ENCODE measurements at regions not wholly inside any gene's neighbourhood (a gene's known extent, or its start where the extent isn't known, plus 50 kb on each side); places are given as distances from the start of the nearest gene placed in this dataset.

DNA sequence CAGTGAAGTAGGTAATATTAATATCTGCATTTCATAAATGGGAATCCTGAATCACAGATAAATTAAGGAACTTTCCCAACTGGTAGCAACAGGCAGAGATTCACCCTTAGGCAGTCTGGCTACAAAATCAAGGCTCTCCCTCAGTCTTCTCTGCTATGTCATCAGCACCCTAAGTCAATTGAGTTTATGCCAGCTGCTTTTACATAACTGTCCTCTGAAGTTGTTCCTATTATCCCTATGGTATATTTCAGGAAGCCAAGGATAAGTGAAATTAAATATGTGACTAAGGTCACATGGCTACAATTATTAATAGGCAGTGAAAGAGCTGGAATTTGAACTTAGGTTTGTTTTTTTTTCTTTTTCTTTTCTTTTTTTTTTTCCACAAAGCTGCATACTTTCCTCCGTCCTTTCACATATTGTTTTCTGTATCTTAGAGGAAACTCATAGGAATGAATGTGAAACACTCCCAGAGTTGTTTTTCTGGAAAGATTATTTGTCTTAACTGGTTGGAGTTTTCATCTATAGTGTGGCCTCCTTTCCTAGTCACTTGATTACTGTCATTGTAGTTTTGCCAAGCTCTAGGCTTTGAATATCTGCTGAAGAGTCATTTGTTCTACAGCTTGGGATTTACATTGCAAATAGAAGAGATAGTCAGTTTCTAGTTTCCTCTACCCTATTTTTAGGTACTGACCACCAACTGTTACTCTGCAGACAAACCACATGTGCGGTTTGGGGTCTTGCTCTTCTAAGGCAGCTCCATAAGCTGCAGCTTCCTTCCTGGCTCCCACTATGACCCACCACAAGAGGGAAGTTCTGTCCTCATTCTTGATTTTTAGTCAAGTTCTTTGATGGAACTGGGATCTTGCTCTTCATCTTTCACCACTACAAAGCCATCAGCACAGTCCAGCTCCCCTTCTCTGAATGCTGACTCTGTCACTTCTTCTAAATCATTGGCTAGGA is 338.0 kb upstream of the KIAA1217 start:
- DNase-seq (no peak), ATAC-seq (no peak)
- no peaks in the 10 kb centered on the region for H3K36me3 ChIP-seq (replicated peaks in 1 of 2; ENCODE audit: insufficient read depth in 1 of 2, low read depth in 2 of 2)
- no peaks in the 10 kb centered on the region for H3K9me3 ChIP-seq
- intact Hi-C loops (cut with DNase I): no loop called here
- H3K4me1 ChIP-seq: peaks cover 16% of the 10 kb centered on the region
- H3K27me3 ChIP-seq: no peaks in the 10 kb centered on the region
- H3K27ac ChIP-seq: no peak overlapping the region
- H3K4me3 ChIP-seq: no peak overlapping the region
- 52 to 76% methylated on average over 2 of the region's 2 CpGs for WGBS, 2 donors
- TF ChIP-seq POLR2A (IDR thresholded peaks at IDR 0.05): no peak
- TF ChIP-seq, protein P1, sequence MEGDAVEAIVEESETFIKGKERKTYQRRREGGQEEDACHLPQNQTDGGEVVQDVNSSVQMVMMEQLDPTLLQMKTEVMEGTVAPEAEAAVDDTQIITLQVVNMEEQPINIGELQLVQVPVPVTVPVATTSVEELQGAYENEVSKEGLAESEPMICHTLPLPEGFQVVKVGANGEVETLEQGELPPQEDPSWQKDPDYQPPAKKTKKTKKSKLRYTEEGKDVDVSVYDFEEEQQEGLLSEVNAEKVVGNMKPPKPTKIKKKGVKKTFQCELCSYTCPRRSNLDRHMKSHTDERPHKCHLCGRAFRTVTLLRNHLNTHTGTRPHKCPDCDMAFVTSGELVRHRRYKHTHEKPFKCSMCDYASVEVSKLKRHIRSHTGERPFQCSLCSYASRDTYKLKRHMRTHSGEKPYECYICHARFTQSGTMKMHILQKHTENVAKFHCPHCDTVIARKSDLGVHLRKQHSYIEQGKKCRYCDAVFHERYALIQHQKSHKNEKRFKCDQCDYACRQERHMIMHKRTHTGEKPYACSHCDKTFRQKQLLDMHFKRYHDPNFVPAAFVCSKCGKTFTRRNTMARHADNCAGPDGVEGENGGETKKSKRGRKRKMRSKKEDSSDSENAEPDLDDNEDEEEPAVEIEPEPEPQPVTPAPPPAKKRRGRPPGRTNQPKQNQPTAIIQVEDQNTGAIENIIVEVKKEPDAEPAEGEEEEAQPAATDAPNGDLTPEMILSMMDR (IDR thresholded peaks at IDR 0.05): no peak

DNA sequence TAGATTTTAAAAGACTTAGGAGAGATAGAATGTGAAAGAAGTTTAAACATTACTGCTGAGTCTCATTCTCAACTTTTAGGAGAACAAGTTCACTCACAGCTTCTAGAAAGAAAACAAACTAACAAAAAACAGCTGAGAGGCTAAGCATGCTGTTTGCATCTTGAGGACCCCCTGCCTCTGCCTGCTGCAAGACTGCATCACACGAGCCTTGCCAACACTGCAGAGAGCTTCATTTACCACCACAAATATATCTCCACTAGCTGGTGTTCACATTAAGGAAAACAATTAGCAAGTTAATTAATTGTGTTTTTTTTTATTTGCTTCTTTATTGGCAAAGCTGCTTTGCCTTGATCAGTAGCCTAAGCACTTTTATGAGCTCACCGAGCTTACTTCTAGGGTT is 336.6 kb upstream of the KIAA1217 start:
- 77 to 78% methylated on average over 2 of the region's 2 CpGs for WGBS, 2 donors
- Histone ChIP-seq H3K9me3 (no peaks in the 10 kb centered on the region), H3K4me3 (no peak overlapping the region), H3K36me3 (replicated peaks in 1 of 2; ENCODE audit: insufficient read depth in 1 of 2, low read depth in 2 of 2) (no peaks in the 10 kb centered on the region), H3K27me3 (no peaks in the 10 kb centered on the region), H3K27ac (no peak overlapping the region), H3K4me1 (peaks cover 16% of the 10 kb centered on the region)
- no peak for TF ChIP-seq POLR2A (IDR thresholded peaks at IDR 0.05)
- TF ChIP-seq, protein P1 (IDR thresholded peaks at IDR 0.05): no peak
- no peak for DNase-seq
- ATAC-seq: no peak
- intact Hi-C loops (cut with DNase I): no loop called here

DNA sequence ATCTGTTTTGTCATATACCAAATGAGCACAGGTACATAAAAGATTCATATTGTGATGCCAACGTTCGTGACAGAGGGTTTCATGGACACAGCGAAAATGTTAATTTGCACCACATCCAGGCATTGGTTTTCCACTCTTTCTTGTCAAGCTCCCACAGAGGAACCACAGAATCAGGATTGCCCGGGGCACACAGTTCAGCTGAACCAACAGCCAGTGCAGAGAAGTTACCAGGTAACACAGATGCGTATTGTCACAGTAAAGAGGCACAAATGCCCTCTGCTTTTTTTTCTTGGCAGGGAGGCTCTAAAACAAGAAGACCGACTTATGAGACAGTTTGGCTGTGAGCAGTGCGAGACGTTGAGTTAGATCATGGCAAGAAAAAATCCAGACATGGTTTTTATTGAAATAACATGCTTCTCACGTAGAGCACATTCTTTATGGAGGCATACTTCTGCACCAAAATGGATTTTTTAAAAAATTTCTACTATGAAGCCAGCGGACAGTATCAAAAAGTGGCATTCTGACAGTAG is 331.1 kb upstream of the KIAA1217 start:
- Histone ChIP-seq H3K27me3 (no peaks in the 10 kb centered on the region), H3K4me3 (no peak overlapping the region), H3K27ac (no peak overlapping the region), H3K36me3 (replicated peaks in 1 of 2; ENCODE audit: insufficient read depth in 1 of 2, low read depth in 2 of 2) (no peaks in the 10 kb centered on the region), H3K9me3 (no peaks in the 10 kb centered on the region), H3K4me1 (peaks cover 5% of the 10 kb centered on the region)
- WGBS, 2 donors: 91 to 92% methylated on average over 10 of the region's 10 CpGs
- ATAC-seq: no peak
- DNase-seq: no peak
- intact Hi-C loops (cut with DNase I): no loop called here
- TF ChIP-seq, protein P1 (IDR thresholded peaks at IDR 0.05): no peak
- no peak for TF ChIP-seq POLR2A (IDR thresholded peaks at IDR 0.05)

DNA sequence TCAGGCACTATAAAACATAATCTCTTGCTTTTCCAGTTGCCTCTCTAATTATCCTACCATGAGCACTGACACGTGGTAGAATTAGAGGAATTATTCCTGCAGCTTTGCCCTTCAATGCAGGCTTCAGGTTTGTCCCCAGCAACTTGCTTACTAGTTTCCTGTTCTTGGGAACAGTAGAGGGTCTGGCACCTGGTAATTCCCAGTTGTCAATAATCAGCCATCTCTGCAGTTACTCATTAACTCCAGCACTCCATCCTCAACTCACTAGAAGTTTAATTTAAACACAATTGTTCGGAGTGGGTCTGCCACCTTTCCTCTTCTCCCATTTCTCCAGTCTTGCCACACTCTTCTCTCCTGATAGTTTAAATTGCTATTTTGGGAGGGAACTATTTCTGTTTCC is 324.3 kb upstream of the KIAA1217 start:
- TF ChIP-seq POLR2A (IDR thresholded peaks at IDR 0.05): no peak
- TF ChIP-seq, protein P1 (IDR thresholded peaks at IDR 0.05): no peak
- DNase-seq: peak; percentile 53 to 72 (median 65)
- WGBS, 2 donors: 14 to 24% methylated on average over 2 of the region's 2 CpGs
- H3K9me3 ChIP-seq: no peaks in the 10 kb centered on the region
- peak overlapping the region; percentile 58 to 66 (median 62) for H3K27ac ChIP-seq
- H3K27me3 ChIP-seq: no peaks in the 10 kb centered on the region
- intact Hi-C loops (cut with DNase I): no loop called here
- H3K4me3 ChIP-seq: no peak overlapping the region
- peaks cover 27% of the 10 kb centered on the region for H3K4me1 ChIP-seq
- peak; percentile 89 for ATAC-seq
- H3K36me3 ChIP-seq (replicated peaks in 1 of 2; ENCODE audit: insufficient read depth in 1 of 2, low read depth in 2 of 2): no peaks in the 10 kb centered on the region

All from body of pancreas (tissue), 4 donors.